Thyroid gland (tissue), 4 donors: ENCODE measurements at regions not wholly inside any gene's neighbourhood (a gene's known extent, or its start where the extent isn't known, plus 50 kb on each side); places are given as distances from the start of the nearest gene placed in this dataset.

ENCODE experiments used
- CTCF ChIP-seq, 6 experiments: fragments of 200-600 bp in 3 of 6; fragments of 450-650 bp in 3 of 6; sonication (generic) in 3 of 6; IDR thresholded peaks; one replicate each; pipeline ENCODE4 v1.5.1; 2016 to 2019; ENCODE audit warnings: antibody characterized with exemption in 6 of 6, mild to moderate bottlenecking in 2 of 6, inconsistent platforms in 1 of 6, moderate library complexity in 1 of 6
- POLR2A ChIP-seq, 2 donors: fragments of 450-650 bp; IDR thresholded peaks; one replicate each; pipeline ENCODE4 v1.6.1; 2017; ENCODE audit warnings: antibody characterized with exemption in 2 of 2, mild to moderate bottlenecking in 2 of 2, moderate library complexity in 1 of 2

GRCh38 chr22:48982321-48982905, 845.3 kb downstream of the BRD1 start:
- TF ChIP-seq POLR2A (IDR thresholded peaks at IDR 0.05) (no peak), CTCF (IDR thresholded peaks at IDR 0.05) (no peak)
